CD4-positive, alpha-beta T cell (primary cell): ENCODE measurements at regions not wholly inside any gene's neighbourhood (a gene's known extent, or its start where the extent isn't known, plus 50 kb on each side); places are given as distances from the start of the nearest gene placed in this dataset.

Experiments
- ATAC-seq: fragments of 200-7000 bp; cut with Tn5 transposase; one replicate; pipeline ENCODE4 v1.10.0; 2022; ENCODE audit warnings: mild to moderate bottlenecking; ENCODE audit not compliant: poor library complexity
- CTCF ChIA-PET: fragments of 350-600 bp; sonication (Branson Sonifier 250); formaldehyde crosslinking; loops from one replicate; lab custom pipeline; 2021; ENCODE audit warnings: antibody characterized with exemption, inconsistent platforms; lab: Charles Lee
- POLR2A ChIA-PET: fragments of 350-600 bp; sonication (Branson Sonifier 250); formaldehyde crosslinking; loops from one replicate; lab custom pipeline; 2021; ENCODE audit warnings: antibody characterized with exemption, inconsistent platforms; lab: Charles Lee
- DNase-seq, 14 experiments: peaks; one replicate each; pipeline ENCODE4 v3.0.0-alpha.2; 2013 to 2020; ENCODE audit warnings: mixed read lengths in 2 of 14
- H3K27ac ChIP-seq, 2 donors: one replicate each; pipeline versions ENCODE4 v1.5.1 to v1.7.0; 2013; ENCODE audit warnings: low read length in 2 of 2, low read depth in 1 of 2, mild to moderate bottlenecking in 1 of 2
- H3K27me3 ChIP-seq, 2 experiments: 1 replicate in 1 of 2; 2 replicates in 1 of 2; pipeline versions ENCODE4 v1.6.1 to v1.7.0; 2013; ENCODE audit warnings: low read length in 2 of 2, control low read depth in 1 of 2, mild to moderate bottlenecking in 1 of 2, moderate library complexity in 1 of 2; ENCODE audit not compliant: insufficient read depth in 2 of 2, control insufficient read depth in 1 of 2
- H3K36me3 ChIP-seq: one replicate; pipeline ENCODE4 v1.6.1; 2013; ENCODE audit warnings: low read length, control low read depth; ENCODE audit not compliant: insufficient read depth
- H3K4me1 ChIP-seq: one replicate; pipeline ENCODE4 v1.6.1; 2013; ENCODE audit warnings: low read length, control low read depth; ENCODE audit not compliant: insufficient read depth
- H3K4me3 ChIP-seq: one replicate; pipeline ENCODE4 v1.5.1; 2013; ENCODE audit warnings: mild to moderate bottlenecking, low read length, moderate library complexity
- H3K9me3 ChIP-seq, 2 experiments: 1 replicate in 1 of 2; 2 replicates in 1 of 2; pipeline versions ENCODE4 v1.6.1 to v1.7.0; 2013; ENCODE audit warnings: low read length in 2 of 2, mild to moderate bottlenecking in 2 of 2, control low read depth in 1 of 2, moderate library complexity in 1 of 2; ENCODE audit not compliant: control insufficient read depth in 1 of 2, insufficient read depth in 1 of 2
- H3K27ac Mint-ChIP-seq: one replicate; pipeline ENCODE4 v1.8.0; 2020; ENCODE audit warnings: mixed read lengths
- H3K27me3 Mint-ChIP-seq: one replicate; pipeline ENCODE4 v1.8.0; 2021; ENCODE audit warnings: mixed read lengths
- H3K36me3 Mint-ChIP-seq: one replicate; pipeline ENCODE4 v1.8.0; 2021; ENCODE audit warnings: low read depth, mixed read lengths
- H3K4me1 Mint-ChIP-seq: one replicate; pipeline ENCODE4 v1.8.0; 2021; ENCODE audit warnings: low read depth, mixed read lengths
- H3K4me3 Mint-ChIP-seq: one replicate; pipeline ENCODE4 v1.8.0; 2020; ENCODE audit warnings: mild to moderate bottlenecking, mixed read lengths
- H3K9me3 Mint-ChIP-seq: one replicate; pipeline ENCODE4 v1.8.0; 2020; ENCODE audit warnings: mixed read lengths
- intact Hi-C, 2 experiments: fragments of 100-400 bp; cut with DNase I in 1 of 2; cut with micrococcal nuclease in 1 of 2; formaldehyde crosslinking; loops; one replicate each; pipeline versions ENCODE4 v1.15.1 to v1.9.0; 2023 to 2025; cut with DNase I, micrococcal nuclease
- TF ChIP-seq, protein P1 (sequence below): fragments of 200-600 bp; IDR thresholded peaks from one replicate; pipeline ENCODE4 v1.8.0; 2022; ENCODE audit warnings: antibody characterized with exemption, mild to moderate bottlenecking

DNA sequence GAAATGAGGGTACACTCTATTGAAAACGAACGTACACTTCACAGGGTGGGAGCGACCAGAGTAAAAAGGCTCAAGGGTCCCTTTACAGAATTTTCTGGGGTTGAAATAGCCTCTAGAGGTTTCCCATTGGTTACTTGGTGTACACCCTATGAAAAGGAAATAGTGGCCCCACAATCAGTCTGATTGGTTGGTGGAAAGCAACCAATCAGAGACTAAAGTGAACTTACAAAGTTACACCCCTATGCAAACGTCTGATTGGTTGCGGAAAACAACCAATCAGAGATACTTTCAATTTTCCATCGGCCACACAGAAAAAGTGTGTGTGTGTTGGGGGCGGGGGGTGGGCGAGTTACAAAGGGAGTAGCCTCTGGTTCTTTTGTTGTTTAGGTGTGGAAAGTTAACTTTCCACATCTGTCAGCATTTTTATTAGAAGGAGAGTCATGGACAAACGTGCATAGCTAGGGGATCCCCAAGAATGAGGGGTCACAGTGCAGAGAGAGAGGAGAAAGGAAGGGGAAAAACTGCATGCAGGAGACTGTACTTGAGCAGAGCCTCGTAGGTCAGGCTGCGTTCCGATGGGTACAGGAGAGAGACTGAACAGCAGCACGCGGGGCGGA lies 1152.1 kb downstream of the TBC1D22A start:
- Mint-ChIP-seq H3K27ac (no peak overlapping the region), H3K36me3 (no peaks in the 10 kb centered on the region)
- no peak overlapping the region for H3K4me3 ChIP-seq

GRCh38 chr22:47902646-47903180 lies 1140.3 kb downstream of the TBC1D22A start:
- TF ChIP-seq, protein P1, sequence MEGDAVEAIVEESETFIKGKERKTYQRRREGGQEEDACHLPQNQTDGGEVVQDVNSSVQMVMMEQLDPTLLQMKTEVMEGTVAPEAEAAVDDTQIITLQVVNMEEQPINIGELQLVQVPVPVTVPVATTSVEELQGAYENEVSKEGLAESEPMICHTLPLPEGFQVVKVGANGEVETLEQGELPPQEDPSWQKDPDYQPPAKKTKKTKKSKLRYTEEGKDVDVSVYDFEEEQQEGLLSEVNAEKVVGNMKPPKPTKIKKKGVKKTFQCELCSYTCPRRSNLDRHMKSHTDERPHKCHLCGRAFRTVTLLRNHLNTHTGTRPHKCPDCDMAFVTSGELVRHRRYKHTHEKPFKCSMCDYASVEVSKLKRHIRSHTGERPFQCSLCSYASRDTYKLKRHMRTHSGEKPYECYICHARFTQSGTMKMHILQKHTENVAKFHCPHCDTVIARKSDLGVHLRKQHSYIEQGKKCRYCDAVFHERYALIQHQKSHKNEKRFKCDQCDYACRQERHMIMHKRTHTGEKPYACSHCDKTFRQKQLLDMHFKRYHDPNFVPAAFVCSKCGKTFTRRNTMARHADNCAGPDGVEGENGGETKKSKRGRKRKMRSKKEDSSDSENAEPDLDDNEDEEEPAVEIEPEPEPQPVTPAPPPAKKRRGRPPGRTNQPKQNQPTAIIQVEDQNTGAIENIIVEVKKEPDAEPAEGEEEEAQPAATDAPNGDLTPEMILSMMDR: no peak
- H3K4me1 ChIP-seq: no peaks in the 10 kb centered on the region
- no peaks in the 10 kb centered on the region for H3K9me3 ChIP-seq
- no peak for ATAC-seq
- Mint-ChIP-seq H3K36me3 (no peaks in the 10 kb centered on the region), H3K27me3 (peaks cover 9% of the 10 kb centered on the region), H3K4me1 (no peaks in the 10 kb centered on the region), H3K27ac (no peak overlapping the region), H3K9me3 (no peaks in the 10 kb centered on the region), H3K4me3 (no peak overlapping the region)
- no peaks in the 10 kb centered on the region for H3K36me3 ChIP-seq
- no peak for DNase-seq
- H3K4me3 ChIP-seq: no peak overlapping the region
- H3K27me3 ChIP-seq: peaks cover 0 to 2% of the 10 kb centered on the region in 2 experiments
- ChIA-PET POLR2A (no interaction called here), CTCF (no interaction called here)
- no peak overlapping the region for H3K27ac ChIP-seq
- intact Hi-C loops: no loop called here

More for the DNA sequence above, 1152.1 kb downstream of the TBC1D22A start:
- peaks cover 5% of the 10 kb centered on the region for H3K9me3 Mint-ChIP-seq
- no peaks in the 10 kb centered on the region for H3K36me3 ChIP-seq
- no peaks in the 10 kb centered on the region for H3K27me3 Mint-ChIP-seq
- DNase-seq (no peak), ATAC-seq (no peak)
- peaks cover 19% of the 10 kb centered on the region for H3K4me1 ChIP-seq
- peaks cover 14% of the 10 kb centered on the region for H3K4me1 Mint-ChIP-seq
- H3K9me3 ChIP-seq: peaks cover 0 to 4% of the 10 kb centered on the region in 2 experiments
- ChIA-PET CTCF (no interaction called here), POLR2A (no interaction called here)
- intact Hi-C loops: no loop called here
- H3K27me3 ChIP-seq: no peaks in the 10 kb centered on the region
- TF ChIP-seq, protein P1: no peak
- no peak overlapping the region for H3K27ac ChIP-seq
- H3K4me3 Mint-ChIP-seq: no peak overlapping the region

- H3K27me3 ChIP-seq: peaks cover 0 to 2% of the 10 kb centered on the region in 2 experiments
- no peak for DNase-seq
- H3K4me1 ChIP-seq: no peaks in the 10 kb centered on the region
- TF ChIP-seq, protein P1: no peak
- Mint-ChIP-seq H3K27me3 (peaks cover 9% of the 10 kb centered on the region), H3K27ac (no peak overlapping the region), H3K4me3 (no peak overlapping the region), H3K9me3 (no peaks in the 10 kb centered on the region), H3K4me1 (no peaks in the 10 kb centered on the region), H3K36me3 (no peaks in the 10 kb centered on the region)
- H3K4me3 ChIP-seq: no peak overlapping the region
- H3K27ac ChIP-seq: no peak overlapping the region
- intact Hi-C loops: no loop called here
- H3K36me3 ChIP-seq: no peaks in the 10 kb centered on the region
- no peak for ATAC-seq
- ChIA-PET POLR2A (no interaction called here), CTCF (no interaction called here)
- no peaks in the 10 kb centered on the region for H3K9me3 ChIP-seq
Measured at GRCh38 chr22:47901911-47902310, 1139.5 kb downstream of the TBC1D22A start.
